HepG2 (cell line): ENCODE measurements at regions not wholly inside any gene's neighbourhood (a gene's known extent, or its start where the extent isn't known, plus 50 kb on each side); places are given as distances from the start of the nearest gene placed in this dataset.

Experiments
- ATAC-seq: fragments of 200-7000 bp; cut with Tn5 transposase; 3 replicates; pipeline ENCODE4 v1.9.1; 2020; ENCODE audit warnings: mild to moderate bottlenecking, moderate library complexity
- BruUV-seq: library from RNA; stranded (reverse); fragments of 400-500 nt; replicated peaks from 2 replicates; lab custom pipeline; 2021; lab: Mats Ljungman, UMichigan
- CTCF ChIA-PET: fragments of 300-600 bp; formaldehyde crosslinking; extraction: SDS; loops from one replicate; lab custom pipeline; 2021; ENCODE audit warnings: low total read pairs, inconsistent platforms, low intra/inter-chr PET ratio; lab: Yijun Ruan, JAX
- POLR2A ChIA-PET: fragments of 350-600 bp; sonication (Branson Sonifier 250); formaldehyde crosslinking; loops from one replicate; lab custom pipeline; 2020; ENCODE audit warnings: antibody characterized with exemption, inconsistent platforms; lab: Yijun Ruan, JAX
- DNase-seq: peaks from one replicate; pipeline ENCODE4 v3.0.0-alpha.2; 2015; ENCODE audit warnings: low spot score
- FAIRE-seq: peaks from 3 replicates; lab custom pipeline; 2011; peaks lifted over from hg19 to GRCh38; lab: Jason Lieb, UNC
- H2AFZ ChIP-seq: one replicate; pipeline ENCODE4 v1.6.1; 2011; ENCODE audit warnings: low read length, inconsistent platforms
- H3K27ac ChIP-seq: fragments of 300-600 bp; 3 replicates; pipeline ENCODE4 v1.8.0; 2011; ENCODE audit warnings: mixed run types, mild to moderate bottlenecking, mixed read lengths, low read length, inconsistent platforms; ENCODE audit not compliant: insufficient read depth; ENCODE audit errors: extremely low read length
- H3K27me3 ChIP-seq, 2 experiments: fragments of 200-600 bp in 1 of 2; 2 replicates in 1 of 2; 3 replicates in 1 of 2; pipeline versions ENCODE4 v1.6.0 to v1.8.0; 2011; ENCODE audit warnings: low read length in 2 of 2, mild to moderate bottlenecking in 2 of 2, moderate library complexity in 2 of 2, inconsistent platforms in 1 of 2; ENCODE audit not compliant: insufficient read depth in 2 of 2, control insufficient read depth in 1 of 2
- H3K36me3 ChIP-seq, 2 experiments: fragments of 200-600 bp in 1 of 2; replicated peaks in 1 of 2; 2 replicates in 1 of 2; 3 replicates in 1 of 2; pipeline versions ENCODE4 v1.5.1 to v1.8.0; 2011; ENCODE audit warnings: low read length in 2 of 2, inconsistent platforms in 1 of 2; ENCODE audit not compliant: insufficient read depth in 2 of 2, control insufficient read depth in 1 of 2
- H3K4me1 ChIP-seq: 2 replicates; pipeline ENCODE4 v1.5.1; 2012; ENCODE audit warnings: low read length, inconsistent platforms; ENCODE audit not compliant: insufficient read depth
- H3K4me2 ChIP-seq: 2 replicates; pipeline ENCODE4 v1.6.0; 2011; ENCODE audit warnings: low read depth, low read length, inconsistent platforms
- H3K4me3 ChIP-seq, 3 experiments: fragments of 200-600 bp in 1 of 3; sonication (generic), shearing (Covaris generic) in 1 of 3; replicated peaks in 1 of 3; 2 replicates each; pipeline ENCODE4 v1.5.1; 2011 to 2016; ENCODE audit warnings: low read length in 3 of 3, inconsistent platforms in 2 of 3, low read depth in 2 of 3, mild to moderate bottlenecking in 2 of 3, control low read depth in 1 of 3, mixed read lengths in 1 of 3; ENCODE audit not compliant: insufficient read depth in 1 of 3
- H3K79me2 ChIP-seq: one replicate; pipeline ENCODE4 v1.6.1; 2011; ENCODE audit warnings: low read length, inconsistent platforms; ENCODE audit not compliant: insufficient read depth
- H3K9ac ChIP-seq: 2 replicates; pipeline ENCODE4 v1.6.0; 2011; ENCODE audit warnings: mild to moderate bottlenecking, low read depth, low read length, inconsistent platforms; ENCODE audit not compliant: insufficient read depth
- H3K9me3 ChIP-seq: 2 replicates; pipeline ENCODE4 v1.5.1; 2012; ENCODE audit warnings: mild to moderate bottlenecking, low read length
- H4K20me1 ChIP-seq: 2 replicates; pipeline ENCODE4 v1.6.0; 2011; ENCODE audit warnings: inconsistent platforms, mild to moderate bottlenecking, low read length, moderate library complexity; ENCODE audit not compliant: insufficient read depth
- AKAP8 ChIP-seq: sonication (generic); formaldehyde crosslinking; IDR thresholded peaks from 2 replicates; pipeline ENCODE4 v1.5.1; 2020; ENCODE audit warnings: mild to moderate bottlenecking, missing genetic modification reagents
- ARNT ChIP-seq: fragments of 450-650 bp; IDR thresholded peaks from 2 replicates; pipeline ENCODE4 v1.6.1; 2017
- ATF5 ChIP-seq: sonication (generic); formaldehyde crosslinking; IDR thresholded peaks from 2 replicates; pipeline ENCODE4 v1.4.0; 2020; ENCODE audit warnings: mild to moderate bottlenecking, low read depth, missing genetic modification reagents
- ELF3 ChIP-seq: IDR thresholded peaks from 2 replicates; pipeline ENCODE4 v1.6.1; 2016; ENCODE audit warnings: missing genetic modification reagents, missing compliant biosample characterization
- EP300 ChIP-seq, 3 experiments: sonication (generic) in 1 of 3; formaldehyde crosslinking in 1 of 3; IDR thresholded peaks; 2 replicates each; pipeline versions ENCODE4 v1.5.1 to v1.6.1; 2011 to 2020; ENCODE audit warnings: low read depth in 2 of 3, low read length in 2 of 3, borderline replicate concordance in 1 of 3, improper control_type of control experiment in 1 of 3, mild to moderate bottlenecking in 1 of 3, missing genetic modification reagents in 1 of 3, moderate library complexity in 1 of 3
- IRF1 ChIP-seq: sonication (generic); formaldehyde crosslinking; IDR thresholded peaks from 2 replicates; pipeline ENCODE4 v1.4.0; 2020; ENCODE audit warnings: low read depth, mild to moderate bottlenecking, missing genetic modification reagents
- MXD1 ChIP-seq: sonication (generic); formaldehyde crosslinking; IDR thresholded peaks from 2 replicates; pipeline ENCODE4 v1.4.0; 2020; ENCODE audit warnings: mild to moderate bottlenecking, missing genetic modification reagents
- PHF21A ChIP-seq: sonication (generic); formaldehyde crosslinking; IDR thresholded peaks from 2 replicates; pipeline ENCODE4 v1.5.0; 2020; ENCODE audit warnings: mild to moderate bottlenecking, missing genetic modification reagents
- PRPF4 ChIP-seq: fragments of 200-400 bp; formaldehyde crosslinking; IDR thresholded peaks from 2 replicates; pipeline ENCODE4 v1.6.1; 2016; ENCODE audit warnings: low read length, low read depth; ENCODE audit not compliant: poor library complexity, severe bottlenecking
- SAP130 ChIP-seq: IDR thresholded peaks from 2 replicates; pipeline ENCODE4 v1.6.1; 2016; ENCODE audit warnings: low read depth
- SP4 ChIP-seq: sonication (generic); formaldehyde crosslinking; IDR thresholded peaks from 2 replicates; pipeline ENCODE4 v1.8.1; 2023; ENCODE audit warnings: mild to moderate bottlenecking, missing genetic modification reagents
- TGIF2 ChIP-seq: IDR thresholded peaks from 2 replicates; pipeline ENCODE4 v1.6.1; 2016; ENCODE audit warnings: control low read depth, missing compliant biosample characterization
- ZBTB42 ChIP-seq: sonication (generic); formaldehyde crosslinking; IDR thresholded peaks from 2 replicates; pipeline ENCODE4 v1.5.0; 2020; ENCODE audit warnings: mild to moderate bottlenecking, missing genetic modification reagents
- ZIK1 ChIP-seq: sonication (generic); formaldehyde crosslinking; IDR thresholded peaks from 2 replicates; pipeline ENCODE4 v1.5.0; 2020; ENCODE audit warnings: mild to moderate bottlenecking, low read depth, missing genetic modification reagents, borderline replicate concordance
- ZMYM3 ChIP-seq: sonication (generic); formaldehyde crosslinking; IDR thresholded peaks from 2 replicates; pipeline ENCODE4 v1.5.1; 2020; ENCODE audit warnings: mild to moderate bottlenecking, missing genetic modification reagents
- ZNF484 ChIP-seq: sonication (generic); formaldehyde crosslinking; IDR thresholded peaks from 2 replicates; pipeline ENCODE4 v1.5.1; 2020; ENCODE audit warnings: mild to moderate bottlenecking, low read depth, missing genetic modification reagents, borderline replicate concordance
- ZNF891 ChIP-seq: sonication (generic); formaldehyde crosslinking; IDR thresholded peaks from 2 replicates; pipeline ENCODE4 v1.5.0; 2020; ENCODE audit warnings: mild to moderate bottlenecking, missing genetic modification reagents
- ZSCAN21 ChIP-seq: sonication (generic); formaldehyde crosslinking; IDR thresholded peaks from 2 replicates; pipeline ENCODE4 v1.8.0; 2022; ENCODE audit warnings: mild to moderate bottlenecking, missing genetic modification reagents, moderate library complexity, borderline replicate concordance
- ZSCAN30 ChIP-seq: sonication (generic); formaldehyde crosslinking; IDR thresholded peaks from 2 replicates; pipeline ENCODE4 v1.5.0; 2020; ENCODE audit warnings: mild to moderate bottlenecking, missing genetic modification reagents
- WGBS: methylation state at CpG from one replicate; pipeline ENCODE4 v1.1.6; 2017; ENCODE audit warnings: low lambda C conversion rate; 5-methylcytosine and 5-hydroxymethylcytosine counted together
- in situ Hi-C: cut with HindIII; loops from 2 replicates; pipeline ENCODE4 v1.10.0; 2017; ENCODE audit warnings: low pct_unique_long_range_greater_than_20kb; ENCODE audit not compliant: extremely low pct_ligation_motif_present
- intact Hi-C: fragments of 100-400 bp; cut with micrococcal nuclease; formaldehyde crosslinking; loops from one replicate; pipeline ENCODE4 v1.10.0; 2022; ENCODE audit not compliant: unreplicated experiment

GRCh38 chr3:117091676-117092075 lies 382.1 kb downstream of the TUSC7 start:
- H3K27ac ChIP-seq = no peak overlapping the region
- 2% methylated on average over 1 of the region's 1 CpG for WGBS
- no peaks in the 10 kb centered on the region for H4K20me1 ChIP-seq
- no peaks in the 10 kb centered on the region for H3K79me2 ChIP-seq
- no peaks in the 10 kb centered on the region for H3K36me3 ChIP-seq
- no peak for TF ChIP-seq ZIK1 (CRISPR knock-in tag)
- TF ChIP-seq ATF5 (CRISPR knock-in tag) = no peak
- TF ChIP-seq ZSCAN30 (CRISPR knock-in tag) = no peak
- TF ChIP-seq ZMYM3 = no peak
- no peak for TF ChIP-seq SP4 (CRISPR knock-in tag)
- TF ChIP-seq ARNT = no peak
- TF ChIP-seq PHF21A (CRISPR knock-in tag) = no peak
- no peak for TF ChIP-seq ELF3
- TF ChIP-seq MXD1 (CRISPR knock-in tag) = no peak
- no peak for TF ChIP-seq PRPF4
- TF ChIP-seq ZSCAN21 (CRISPR knock-in tag) = no peak
- no peak for TF ChIP-seq EP300 (IDR thresholded peaks at IDR 0.05; ENCODE audit: low read depth in 2 of 2, low read length in 2 of 2)
- TF ChIP-seq EP300 (CRISPR knock-in tag; IDR thresholded peaks at IDR 0.05; ENCODE audit: borderline replicate concordance) = no peak
- TF ChIP-seq AKAP8 = no peak
- no peak for TF ChIP-seq SAP130
- TF ChIP-seq ZNF484 = no peak
- TF ChIP-seq ZBTB42 (CRISPR knock-in tag) = no peak
- TF ChIP-seq TGIF2 (CRISPR knock-in tag) = no peak
- no peak for TF ChIP-seq ZNF891 (CRISPR knock-in tag)
- TF ChIP-seq IRF1 (CRISPR knock-in tag) = no peak
- H3K27me3 ChIP-seq = no peaks in the 10 kb centered on the region; a peak in 1 of 5 replicates
- BruUV-seq = no TSS peak
- intact Hi-C loops (no loop called here), in situ Hi-C loops (no loop called here)
- no peak overlapping the region for H3K9ac ChIP-seq
- CTCF ChIA-PET = no interaction called here
- no peaks in the 10 kb centered on the region for H3K4me1 ChIP-seq
- no peak for ATAC-seq
- H3K4me3 ChIP-seq = no peak overlapping the region
- no peak for DNase-seq
- no peak overlapping the region for H3K4me2 ChIP-seq
- no peaks in the 10 kb centered on the region for H3K9me3 ChIP-seq
- no peak overlapping the region for H2AFZ ChIP-seq
- no peak for FAIRE-seq
- POLR2A ChIA-PET = no interaction called here
